Suprapubic skin (tissue), 4 donors: ENCODE measurements at regions not wholly inside any gene's neighbourhood (a gene's known extent, or its start where the extent isn't known, plus 50 kb on each side); places are given as distances from the start of the nearest gene placed in this dataset.
"Not testable (repeated sequence)": the region's sequence is repeated elsewhere in the genome, so short reads cannot be mapped to it uniquely, and the experiment has no call there.

Experiments
- DNase-seq, 2 donors: peaks; one replicate each; pipeline ENCODE4 v3.0.0-alpha.2; 2019; ENCODE audit warnings: low spot score in 2 of 2
- H3K27ac ChIP-seq: fragments of 200-600 bp; sonication (generic); one replicate; pipeline ENCODE4 v1.5.1; 2019
- H3K27me3 ChIP-seq: fragments of 200-600 bp; sonication (generic); one replicate; pipeline ENCODE4 v1.5.1; 2019
- H3K36me3 ChIP-seq: fragments of 200-600 bp; sonication (generic); one replicate; pipeline ENCODE4 v1.5.1; 2019
- H3K4me1 ChIP-seq: fragments of 200-600 bp; sonication (generic); one replicate; pipeline ENCODE4 v1.5.1; 2019
- H3K4me3 ChIP-seq: fragments of 200-600 bp; sonication (generic); one replicate; pipeline ENCODE4 v1.5.1; 2019; ENCODE audit warnings: mild to moderate bottlenecking
- H3K9me3 ChIP-seq: fragments of 200-600 bp; sonication (generic); one replicate; pipeline ENCODE4 v1.5.1; 2019
- EP300 ChIP-seq: sonication (generic); formaldehyde crosslinking; IDR thresholded peaks from one replicate; pipeline ENCODE4 v1.6.1; 2017; ENCODE audit warnings: antibody characterized with exemption
- POLR2A ChIP-seq, 2 donors: fragments of 450-650 bp; IDR thresholded peaks; one replicate each; pipeline ENCODE4 v1.6.1; 2017; ENCODE audit warnings: antibody characterized with exemption in 2 of 2, mild to moderate bottlenecking in 2 of 2, moderate library complexity in 2 of 2
- POLR2AphosphoS5 ChIP-seq, 3 donors: sonication (generic); formaldehyde crosslinking; IDR thresholded peaks; one replicate each; pipeline ENCODE4 v1.6.1; 2017; ENCODE audit warnings: antibody characterized with exemption in 3 of 3
- WGBS: methylation state at CpG from one replicate; pipeline ENCODE4 v1.1.5; 2018; 5-methylcytosine and 5-hydroxymethylcytosine counted together
- TF ChIP-seq, protein P1 (sequence below), 2 donors: fragments of 200-600 bp in 1 of 2; fragments of 450-650 bp in 1 of 2; sonication (generic) in 1 of 2; IDR thresholded peaks; one replicate each; pipeline ENCODE4 v1.5.1; 2016 to 2019; ENCODE audit warnings: antibody characterized with exemption in 2 of 2, mild to moderate bottlenecking in 1 of 2, moderate library complexity in 1 of 2

DNA sequence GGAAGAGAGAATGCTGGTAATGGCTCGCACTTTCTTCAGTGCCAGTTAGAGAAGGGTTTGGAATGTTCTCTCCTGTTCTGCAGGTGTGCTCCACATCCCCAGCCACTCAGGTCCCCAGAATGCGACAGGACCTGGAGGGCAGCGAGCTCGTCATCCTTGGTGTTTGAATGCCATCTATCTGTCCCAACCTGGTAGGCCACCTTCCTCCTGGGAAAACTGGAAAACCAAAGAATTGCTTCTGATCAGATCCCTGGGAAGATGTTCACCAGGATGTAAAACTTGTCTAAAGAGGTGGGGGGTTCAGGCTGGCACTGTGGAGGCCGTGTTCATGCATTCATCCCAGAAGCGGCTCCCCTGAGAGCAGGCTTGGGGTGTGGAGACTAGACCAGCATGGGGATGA is 379.5 kb downstream of the GLRX3 start:
- TF ChIP-seq, protein P1, sequence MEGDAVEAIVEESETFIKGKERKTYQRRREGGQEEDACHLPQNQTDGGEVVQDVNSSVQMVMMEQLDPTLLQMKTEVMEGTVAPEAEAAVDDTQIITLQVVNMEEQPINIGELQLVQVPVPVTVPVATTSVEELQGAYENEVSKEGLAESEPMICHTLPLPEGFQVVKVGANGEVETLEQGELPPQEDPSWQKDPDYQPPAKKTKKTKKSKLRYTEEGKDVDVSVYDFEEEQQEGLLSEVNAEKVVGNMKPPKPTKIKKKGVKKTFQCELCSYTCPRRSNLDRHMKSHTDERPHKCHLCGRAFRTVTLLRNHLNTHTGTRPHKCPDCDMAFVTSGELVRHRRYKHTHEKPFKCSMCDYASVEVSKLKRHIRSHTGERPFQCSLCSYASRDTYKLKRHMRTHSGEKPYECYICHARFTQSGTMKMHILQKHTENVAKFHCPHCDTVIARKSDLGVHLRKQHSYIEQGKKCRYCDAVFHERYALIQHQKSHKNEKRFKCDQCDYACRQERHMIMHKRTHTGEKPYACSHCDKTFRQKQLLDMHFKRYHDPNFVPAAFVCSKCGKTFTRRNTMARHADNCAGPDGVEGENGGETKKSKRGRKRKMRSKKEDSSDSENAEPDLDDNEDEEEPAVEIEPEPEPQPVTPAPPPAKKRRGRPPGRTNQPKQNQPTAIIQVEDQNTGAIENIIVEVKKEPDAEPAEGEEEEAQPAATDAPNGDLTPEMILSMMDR (IDR thresholded peaks at IDR 0.05), result no peak
- TF ChIP-seq POLR2AphosphoS5 (IDR thresholded peaks at IDR 0.05) (no peak), POLR2A (IDR thresholded peaks at IDR 0.05) (no peak), EP300 (no peak)
- WGBS, result 77% methylated on average over 6 of the region's 6 CpGs
- no peak overlapping the region for H3K4me3 ChIP-seq
- no peaks in the 10 kb centered on the region for H3K36me3 ChIP-seq
- DNase-seq, result no peak
- peaks cover 7% of the 10 kb centered on the region for H3K9me3 ChIP-seq
- no peak overlapping the region for H3K27ac ChIP-seq
- no peaks in the 10 kb centered on the region for H3K4me1 ChIP-seq
- peaks cover 2% of the 10 kb centered on the region for H3K27me3 ChIP-seq

DNA sequence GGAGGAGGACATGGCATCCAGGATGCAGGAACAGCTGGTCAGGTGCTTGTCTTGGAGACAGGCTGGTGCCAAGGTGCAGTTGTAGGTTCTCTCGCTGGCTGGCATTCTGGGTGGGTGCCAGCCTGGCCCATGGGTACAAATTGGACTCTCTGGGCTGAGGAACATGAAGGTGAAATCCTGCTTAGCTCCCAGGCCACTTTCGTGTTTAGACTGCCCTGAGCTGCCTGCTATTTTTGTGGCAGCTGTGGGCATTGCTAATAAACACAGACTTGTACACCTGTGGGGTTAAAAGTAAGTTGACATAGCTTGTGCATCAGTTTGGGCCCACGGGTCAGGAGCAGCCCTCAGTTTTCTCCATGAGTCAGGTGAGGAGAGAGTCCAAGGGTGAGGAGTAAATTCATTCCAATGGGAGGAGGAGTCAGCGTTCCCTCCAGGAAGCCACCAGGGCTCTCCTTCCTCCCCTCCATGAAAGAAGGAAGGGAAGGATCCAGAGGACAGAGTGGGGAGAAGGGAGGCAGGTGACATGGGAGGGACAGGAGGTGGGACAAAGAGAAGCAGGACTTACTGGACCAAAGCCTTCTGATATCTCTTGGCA is 380.0 kb downstream of the GLRX3 start:
- 74% methylated on average over 3 of the region's 4 CpGs for WGBS
- Histone ChIP-seq H3K36me3 (no peaks in the 10 kb centered on the region), H3K27ac (no peak overlapping the region), H3K9me3 (peaks cover 7% of the 10 kb centered on the region), H3K4me3 (no peak overlapping the region), H3K27me3 (peaks cover 2% of the 10 kb centered on the region), H3K4me1 (no peaks in the 10 kb centered on the region)
- DNase-seq, result no peak
- TF ChIP-seq, protein P1 (IDR thresholded peaks at IDR 0.05), result no peak
- no peak for TF ChIP-seq POLR2A (IDR thresholded peaks at IDR 0.05)
- no peak for TF ChIP-seq EP300
- no peak for TF ChIP-seq POLR2AphosphoS5 (IDR thresholded peaks at IDR 0.05)

DNA sequence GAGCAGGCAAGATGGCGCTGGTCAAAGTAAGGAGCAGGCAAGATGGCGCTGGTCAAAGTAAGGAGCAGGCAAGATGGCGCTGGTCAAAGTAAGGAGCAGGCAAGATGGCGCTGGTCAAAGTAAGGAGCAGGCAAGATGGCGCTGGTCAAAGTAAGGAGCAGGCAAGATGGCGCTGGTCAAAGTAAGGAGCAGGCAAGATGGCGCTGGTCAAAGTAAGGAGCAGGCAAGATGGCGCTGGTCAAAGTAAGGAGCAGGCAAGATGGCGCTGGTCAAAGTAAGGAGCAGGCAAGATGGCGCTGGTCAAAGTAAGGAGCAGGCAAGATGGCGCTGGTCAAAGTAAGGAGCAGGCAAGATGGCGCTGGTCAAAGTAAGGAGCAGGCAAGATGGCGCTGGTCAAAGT is 382.7 kb downstream of the GLRX3 start:
- H3K36me3 ChIP-seq, H3K27me3 ChIP-seq, DNase-seq, H3K27ac ChIP-seq, H3K4me1 ChIP-seq, H3K9me3 ChIP-seq, H3K4me3 ChIP-seq: not testable (repeated sequence)
- 99% methylated on average over 6 of the region's 13 CpGs for WGBS

DNA sequence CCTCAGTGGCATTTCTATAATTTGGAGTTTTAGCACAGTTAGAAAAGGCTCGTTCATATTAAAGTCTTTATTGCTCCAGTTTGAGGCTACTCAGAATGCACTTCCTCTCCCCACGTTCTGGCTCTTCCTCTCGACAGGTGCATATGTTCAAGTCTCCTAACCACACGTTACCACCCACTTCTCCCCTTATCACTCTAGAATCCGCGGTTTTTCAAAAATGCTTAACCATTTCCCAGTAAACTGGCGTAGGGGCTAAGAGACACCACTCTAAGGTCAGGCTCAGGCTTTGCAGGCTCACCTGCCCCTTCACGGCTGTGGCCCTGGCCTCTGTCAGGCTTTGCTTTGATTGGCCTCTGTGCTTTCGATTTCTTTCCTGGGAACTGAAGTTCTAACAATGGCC is 383.6 kb downstream of the GLRX3 start:
- TF ChIP-seq, protein P1 (IDR thresholded peaks at IDR 0.05), result no peak
- TF ChIP-seq POLR2AphosphoS5 (IDR thresholded peaks at IDR 0.05), result no peak
- TF ChIP-seq EP300, result no peak
- no peak for TF ChIP-seq POLR2A (IDR thresholded peaks at IDR 0.05)
- Histone ChIP-seq H3K27ac (no peak overlapping the region), H3K36me3 (no peaks in the 10 kb centered on the region), H3K9me3 (peaks cover 7% of the 10 kb centered on the region), H3K4me1 (no peaks in the 10 kb centered on the region), H3K4me3 (no peak overlapping the region), H3K27me3 (no peaks in the 10 kb centered on the region)
- 87% methylated on average over 9 of the region's 9 CpGs for WGBS
- DNase-seq, result no peak

DNA sequence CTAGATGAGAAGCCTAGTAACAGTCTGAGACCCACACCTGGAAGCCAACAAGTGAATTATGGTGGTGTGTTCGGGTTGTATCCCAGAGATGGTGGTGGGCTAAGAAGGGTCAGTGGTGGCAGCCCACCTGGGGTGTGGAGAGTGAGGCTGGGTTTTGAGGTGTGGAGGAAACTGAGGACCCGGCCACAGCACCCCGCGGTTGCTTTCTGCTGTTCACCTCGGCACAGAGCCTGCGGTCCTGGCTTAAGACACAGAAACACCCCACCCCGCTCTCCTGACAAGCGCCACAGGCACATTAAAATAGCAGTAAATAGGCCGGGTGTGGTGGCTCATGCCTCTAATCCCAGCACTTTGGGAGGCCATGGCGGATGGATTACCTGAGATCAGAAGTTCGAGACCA is 395.1 kb downstream of the GLRX3 start:
- Histone ChIP-seq H3K27ac (no peak overlapping the region), H3K4me3 (no peak overlapping the region), H3K27me3 (no peaks in the 10 kb centered on the region), H3K36me3 (no peaks in the 10 kb centered on the region), H3K9me3 (no peaks in the 10 kb centered on the region), H3K4me1 (no peaks in the 10 kb centered on the region)
- WGBS, result 86% methylated on average over 9 of the region's 11 CpGs
- no peak for DNase-seq
- TF ChIP-seq POLR2AphosphoS5 (IDR thresholded peaks at IDR 0.05) (no peak), EP300 (no peak)

DNA sequence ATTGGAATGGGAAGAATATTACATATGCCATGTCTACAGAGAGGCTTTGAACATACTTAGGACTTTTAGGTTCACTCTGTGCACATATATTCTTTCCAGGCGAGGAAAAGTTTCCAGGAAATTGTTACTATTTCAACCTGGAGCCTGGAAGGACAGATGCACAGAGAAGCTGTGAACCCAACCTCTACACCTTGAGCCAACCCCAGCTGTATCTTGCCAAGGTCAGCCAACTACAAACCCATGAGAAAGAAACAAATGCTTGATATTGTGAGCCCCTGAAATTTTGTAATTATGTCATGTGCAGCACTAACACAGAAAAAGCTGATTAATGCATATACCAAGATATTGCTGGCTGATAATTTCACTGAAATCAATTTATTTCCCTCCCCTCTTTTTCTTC is 404.9 kb downstream of the GLRX3 start:
- Histone ChIP-seq H3K9me3 (no peaks in the 10 kb centered on the region), H3K27ac (no peak overlapping the region), H3K36me3 (no peaks in the 10 kb centered on the region), H3K4me1 (no peaks in the 10 kb centered on the region), H3K4me3 (no peak overlapping the region), H3K27me3 (peaks cover 12% of the 10 kb centered on the region)
- 73% methylated on average over 1 of the region's 1 CpG for whole genome bisulfite sequencing
- DNase-seq, result no peak
- TF ChIP-seq POLR2A (IDR thresholded peaks at IDR 0.05) (no peak), POLR2AphosphoS5 (IDR thresholded peaks at IDR 0.05) (no peak), EP300 (no peak)
- TF ChIP-seq, protein P1 (IDR thresholded peaks at IDR 0.05), result no peak
